HEK293 (cell line): ENCODE measurements at regions not wholly inside any gene's neighbourhood (a gene's known extent, or its start where the extent isn't known, plus 50 kb on each side); places are given as distances from the start of the nearest gene placed in this dataset.

Experiments
- PRDM1 ChIP-seq: fragments of 450-650 bp; formaldehyde crosslinking; IDR thresholded peaks from 2 replicates; pipeline ENCODE4; 2016; ENCODE audit warnings: missing biosample characterization, missing genetic modification characterization
- YY2 ChIP-seq: fragments of 450-650 bp; formaldehyde crosslinking; IDR thresholded peaks from 2 replicates; pipeline ENCODE4 v1.5.1; 2016; ENCODE audit warnings: missing biosample characterization, missing genetic modification characterization
- ZBTB21 ChIP-seq: fragments of 450-650 bp; formaldehyde crosslinking; IDR thresholded peaks from 2 replicates; pipeline ENCODE4 v1.5.1; 2017; ENCODE audit warnings: missing biosample characterization, missing genetic modification characterization
- ZBTB7A ChIP-seq: fragments of 450-650 bp; formaldehyde crosslinking; IDR thresholded peaks from 2 replicates; pipeline ENCODE4 v1.5.1; 2016; ENCODE audit warnings: low read depth, missing biosample characterization, missing genetic modification characterization
- ZEB2 ChIP-seq: fragments of 450-650 bp; formaldehyde crosslinking; IDR thresholded peaks from 2 replicates; pipeline ENCODE4 v1.5.1; 2016; ENCODE audit warnings: missing biosample characterization, missing genetic modification characterization
- ZNF114 ChIP-seq: fragments of 450-650 bp; formaldehyde crosslinking; IDR thresholded peaks from 2 replicates; pipeline ENCODE4 v1.5.0; 2017; ENCODE audit warnings: missing biosample characterization, missing genetic modification characterization
- TF ChIP-seq, protein P1 (sequence below): fragments of 450-650 bp; formaldehyde crosslinking; IDR thresholded peaks from 2 replicates; pipeline ENCODE4 v1.5.1; 2016; ENCODE audit warnings: missing biosample characterization, missing genetic modification characterization
- TF ChIP-seq, protein P2 (sequence below): fragments of 450-650 bp; formaldehyde crosslinking; IDR thresholded peaks from 2 replicates; pipeline ENCODE4 v1.5.1; 2016; ENCODE audit warnings: missing biosample characterization, missing genetic modification characterization

DNA sequence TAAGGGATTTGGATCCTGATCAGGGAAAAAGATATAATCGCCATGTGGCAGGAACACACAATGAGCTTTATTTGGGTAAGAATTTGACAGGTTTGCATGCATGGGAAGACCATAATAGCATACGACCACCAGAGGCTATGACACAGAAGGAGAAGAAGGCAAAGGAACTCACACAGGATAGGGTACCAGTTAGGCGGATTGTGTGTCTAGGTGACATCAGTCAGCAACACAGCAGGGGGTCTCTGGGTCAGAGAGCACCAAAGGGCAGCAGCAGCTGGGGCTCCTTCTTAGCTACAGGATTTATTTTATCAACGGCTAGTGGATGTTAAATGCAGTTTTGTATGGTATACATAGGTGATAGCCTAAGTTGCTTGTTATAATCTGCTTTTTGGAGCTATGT, 551.3 kb downstream of the KCNT2 start:
- TF ChIP-seq, protein P1, sequence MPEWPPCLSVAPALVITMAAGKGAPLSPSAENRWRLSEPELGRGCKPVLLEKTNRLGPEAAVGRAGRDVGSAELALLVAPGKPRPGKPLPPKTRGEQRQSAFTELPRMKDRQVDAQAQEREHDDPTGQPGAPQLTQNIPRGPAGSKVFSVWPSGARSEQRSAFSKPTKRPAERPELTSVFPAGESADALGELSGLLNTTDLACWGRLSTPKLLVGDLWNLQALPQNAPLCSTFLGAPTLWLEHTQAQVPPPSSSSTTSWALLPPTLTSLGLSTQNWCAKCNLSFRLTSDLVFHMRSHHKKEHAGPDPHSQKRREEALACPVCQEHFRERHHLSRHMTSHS (tag by site-specific recombination) = no peak
- TF ChIP-seq ZNF114 = no peak
- TF ChIP-seq, protein P2, sequence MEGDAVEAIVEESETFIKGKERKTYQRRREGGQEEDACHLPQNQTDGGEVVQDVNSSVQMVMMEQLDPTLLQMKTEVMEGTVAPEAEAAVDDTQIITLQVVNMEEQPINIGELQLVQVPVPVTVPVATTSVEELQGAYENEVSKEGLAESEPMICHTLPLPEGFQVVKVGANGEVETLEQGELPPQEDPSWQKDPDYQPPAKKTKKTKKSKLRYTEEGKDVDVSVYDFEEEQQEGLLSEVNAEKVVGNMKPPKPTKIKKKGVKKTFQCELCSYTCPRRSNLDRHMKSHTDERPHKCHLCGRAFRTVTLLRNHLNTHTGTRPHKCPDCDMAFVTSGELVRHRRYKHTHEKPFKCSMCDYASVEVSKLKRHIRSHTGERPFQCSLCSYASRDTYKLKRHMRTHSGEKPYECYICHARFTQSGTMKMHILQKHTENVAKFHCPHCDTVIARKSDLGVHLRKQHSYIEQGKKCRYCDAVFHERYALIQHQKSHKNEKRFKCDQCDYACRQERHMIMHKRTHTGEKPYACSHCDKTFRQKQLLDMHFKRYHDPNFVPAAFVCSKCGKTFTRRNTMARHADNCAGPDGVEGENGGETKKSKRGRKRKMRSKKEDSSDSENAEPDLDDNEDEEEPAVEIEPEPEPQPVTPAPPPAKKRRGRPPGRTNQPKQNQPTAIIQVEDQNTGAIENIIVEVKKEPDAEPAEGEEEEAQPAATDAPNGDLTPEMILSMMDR = no peak
- no peak for TF ChIP-seq ZBTB21 (tag by site-specific recombination)
- TF ChIP-seq ZEB2 (tag by site-specific recombination) = no peak
- TF ChIP-seq PRDM1 (tag by site-specific recombination) = no peak
- no peak for TF ChIP-seq ZBTB7A (tag by site-specific recombination)
- no peak for TF ChIP-seq YY2 (tag by site-specific recombination)
